OCI-M2 (cell line): ENCODE measurements at regions not wholly inside any gene's neighbourhood (a gene's known extent, or its start where the extent isn't known, plus 50 kb on each side); places are given as distances from the start of the nearest gene placed in this dataset.
"Not testable (repeated sequence)": the region's sequence is repeated elsewhere in the genome, so short reads cannot be mapped to it uniquely, and the experiment has no call there.

Experiments used
- DNase-seq: peaks from one replicate; lab custom pipeline; 2025; ENCODE audit not compliant: unreplicated experiment; lab: John Stamatoyannopoulos, UW

DNA sequence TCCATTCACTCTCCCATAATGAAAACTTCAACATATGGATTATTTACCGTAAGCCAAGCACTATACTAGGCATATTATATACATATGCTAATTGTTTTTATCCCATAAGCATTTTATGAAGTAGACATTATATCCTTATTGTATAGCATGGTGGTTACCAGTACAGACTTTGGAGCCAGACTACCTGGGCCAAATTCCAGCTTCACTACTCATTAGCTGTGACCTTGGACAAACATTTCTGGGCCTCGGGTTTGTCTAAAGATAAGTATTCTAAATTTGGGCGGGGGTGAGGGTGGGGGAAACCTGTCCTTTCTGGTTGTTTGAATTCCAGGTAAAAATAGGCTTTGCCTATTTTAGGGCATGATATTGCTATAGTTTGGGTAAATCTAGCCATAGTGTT is 66.5 kb upstream of the P2RY1 start:
- DNase-seq: no peak

DNA sequence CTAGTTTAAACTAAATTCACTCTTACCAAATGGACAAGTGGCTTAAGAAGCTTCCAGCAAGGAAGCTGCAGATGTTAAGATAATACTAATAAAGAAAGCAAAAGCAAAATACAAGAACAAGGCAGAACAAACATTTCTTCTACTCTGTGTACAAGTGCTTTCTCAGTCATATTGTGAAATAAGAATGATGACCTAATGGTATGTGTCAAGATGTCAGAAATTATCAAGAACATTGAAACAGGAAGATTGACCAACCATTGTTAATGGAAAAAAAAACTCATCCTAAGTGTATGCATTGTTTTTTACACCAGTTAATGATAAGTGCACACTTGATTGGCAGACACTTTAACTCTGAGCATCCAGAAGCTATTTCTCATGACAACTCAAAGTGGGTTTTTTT is 65.4 kb upstream of the P2RY1 start:
- DNase-seq: no peak

DNA sequence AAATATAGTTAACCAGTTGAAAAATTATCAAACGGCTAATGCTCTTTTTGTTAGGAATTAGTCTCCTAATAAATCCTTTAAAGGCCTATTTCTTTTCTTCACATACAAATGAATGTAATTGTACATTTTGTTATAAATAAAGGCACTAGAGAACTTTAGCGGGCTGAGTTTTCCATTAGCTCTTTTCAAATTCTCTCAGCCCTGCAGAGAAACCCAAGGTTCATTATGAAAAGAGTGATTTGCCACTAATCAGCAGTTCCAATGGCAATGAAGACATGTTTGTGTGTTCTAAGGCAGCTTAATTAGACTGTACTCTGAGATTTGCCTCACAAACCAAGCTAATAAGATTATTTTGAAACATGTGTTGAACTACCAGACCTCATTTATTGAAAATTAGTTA is 64.6 kb upstream of the P2RY1 start:
- no peak for DNase-seq

DNA sequence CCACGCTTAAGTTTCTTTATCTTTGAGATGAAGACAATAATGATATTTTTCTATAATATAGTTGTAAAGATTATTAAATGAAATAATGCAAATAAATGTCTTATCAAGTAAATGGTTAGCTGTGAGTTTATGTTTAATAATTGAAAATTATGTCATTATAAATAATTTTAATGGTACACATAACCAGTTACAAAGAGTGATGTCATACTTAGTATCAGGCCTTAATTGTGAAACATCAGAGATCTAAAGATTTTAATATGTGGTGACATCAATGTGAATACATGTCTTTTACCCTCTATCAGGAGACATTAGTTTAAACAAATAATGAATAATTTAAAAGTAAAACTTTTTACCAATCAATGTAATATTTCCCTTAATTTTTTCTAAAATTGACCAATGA is 63.8 kb upstream of the P2RY1 start:
- no peak for DNase-seq

DNA sequence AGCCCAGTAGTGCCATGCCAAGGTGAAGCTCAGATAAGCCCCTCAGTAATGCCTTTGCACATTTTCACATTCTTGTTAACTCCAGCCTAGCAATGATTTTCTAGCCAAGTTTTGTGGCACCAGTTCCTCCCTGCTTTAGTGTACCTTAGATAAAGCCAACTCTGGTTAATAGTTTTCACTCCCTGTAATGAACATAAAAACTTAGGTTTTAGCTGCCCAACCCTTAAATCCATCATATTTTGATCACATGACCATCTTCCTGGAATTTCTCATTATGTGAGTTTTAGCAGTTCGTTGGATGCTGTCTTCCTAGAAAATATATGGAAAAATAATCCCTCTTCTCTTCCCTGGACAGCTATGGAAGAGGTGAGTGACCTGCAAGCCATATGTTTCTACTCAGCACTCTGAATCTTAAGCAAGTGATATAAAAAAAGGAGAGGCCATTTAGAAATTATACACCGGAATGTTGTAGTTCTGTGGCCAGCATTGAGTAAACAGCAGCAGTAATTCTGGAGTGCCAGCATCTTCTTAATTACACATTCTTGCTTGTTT is 62.2 kb upstream of the P2RY1 start:
- DNase-seq: no peak

DNA sequence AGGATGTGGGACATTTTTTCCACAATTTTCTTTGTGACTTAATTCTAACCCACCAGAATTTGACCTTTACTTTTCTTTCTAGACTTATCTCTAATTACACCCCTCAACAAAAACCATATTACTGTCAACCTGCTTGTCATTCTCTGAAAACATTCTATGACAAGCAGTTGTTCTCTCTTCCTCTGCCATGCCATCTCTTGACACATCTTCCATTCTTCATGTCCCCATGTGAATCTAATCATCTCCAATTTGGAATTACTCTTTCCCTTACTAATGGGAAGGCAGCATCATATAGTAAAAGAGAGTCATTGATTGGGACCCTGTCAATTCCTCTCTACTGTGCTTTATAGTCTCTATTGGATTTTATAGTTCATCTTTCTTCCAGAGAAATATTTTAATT is 61.3 kb upstream of the P2RY1 start:
- DNase-seq: no peak

DNA sequence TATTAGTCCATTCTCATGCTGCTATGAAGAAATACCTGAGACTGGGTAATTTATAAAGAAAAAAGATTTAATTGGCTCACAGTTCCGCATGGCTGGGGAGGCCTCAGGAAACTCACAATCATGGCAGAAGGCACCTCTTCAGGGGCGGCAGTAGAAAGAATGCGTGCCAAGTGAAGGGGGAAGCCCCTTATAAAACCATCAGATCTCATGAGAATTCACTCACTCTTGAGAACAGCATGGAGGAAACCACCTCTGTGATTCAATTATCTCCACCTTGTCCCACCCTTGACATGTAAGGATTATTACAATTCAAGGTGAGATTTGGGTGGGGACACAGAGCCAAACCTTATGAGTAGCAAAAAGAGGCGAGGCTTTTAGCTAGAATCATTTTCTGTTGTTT is 60.7 kb upstream of the P2RY1 start:
- not testable (repeated sequence) for DNase-seq

DNA sequence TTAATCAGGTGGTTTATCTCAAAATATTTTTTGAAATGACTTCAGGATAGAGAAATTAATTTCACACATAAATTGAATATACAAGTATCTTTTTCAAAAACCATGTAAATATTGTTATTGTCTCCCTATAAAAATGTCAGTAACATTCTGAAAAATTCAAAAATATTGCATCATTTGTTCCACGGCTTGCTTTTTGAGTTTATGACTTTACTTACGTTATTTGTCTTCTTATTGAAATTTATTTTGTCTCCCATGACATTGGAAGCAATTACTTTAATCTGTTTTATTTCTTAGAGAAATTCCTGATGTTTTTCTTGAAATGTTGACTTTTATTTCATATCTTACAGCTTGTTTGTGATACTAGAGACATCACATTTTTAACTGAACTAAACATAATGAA is 56.9 kb upstream of the P2RY1 start:
- DNase-seq: no peak

DNA sequence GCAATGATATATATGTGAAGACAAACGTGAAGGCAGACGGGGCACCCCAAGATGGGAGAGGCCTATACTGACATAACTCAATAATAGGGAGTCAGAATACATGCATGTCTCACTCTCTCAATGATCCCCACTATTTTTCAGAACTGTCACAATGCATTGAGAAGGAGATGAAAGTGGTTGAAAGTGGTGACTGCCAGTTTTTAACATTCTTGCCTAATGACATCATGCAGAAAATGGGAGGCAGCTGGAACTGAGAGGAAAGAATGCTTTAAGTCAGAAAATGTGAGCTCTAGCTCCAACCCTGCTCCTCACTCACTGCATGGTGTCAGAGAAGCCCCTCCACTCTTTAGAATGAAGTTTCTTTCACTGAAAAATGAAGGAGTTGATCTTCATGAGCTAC is 55.3 kb upstream of the P2RY1 start:
- DNase-seq: no peak

DNA sequence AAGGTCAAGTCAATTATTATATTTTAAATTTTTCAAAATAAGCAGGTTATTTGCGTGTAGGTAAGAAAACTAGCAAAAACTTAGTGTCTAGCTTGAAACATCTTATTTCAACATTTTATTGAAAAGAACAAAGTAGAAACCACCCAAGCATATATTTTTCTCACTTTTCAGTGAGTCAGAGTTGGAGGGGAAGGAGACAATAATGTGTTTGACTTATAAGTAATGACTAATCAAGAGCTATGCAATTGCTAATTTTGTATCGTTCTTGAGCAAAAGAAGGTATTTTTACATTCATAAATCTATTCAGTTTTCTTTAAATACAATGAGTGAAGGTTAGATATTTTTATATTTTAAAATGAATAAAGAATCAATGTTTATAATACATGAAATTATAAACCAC is 54.4 kb upstream of the P2RY1 start:
- no peak for DNase-seq

DNA sequence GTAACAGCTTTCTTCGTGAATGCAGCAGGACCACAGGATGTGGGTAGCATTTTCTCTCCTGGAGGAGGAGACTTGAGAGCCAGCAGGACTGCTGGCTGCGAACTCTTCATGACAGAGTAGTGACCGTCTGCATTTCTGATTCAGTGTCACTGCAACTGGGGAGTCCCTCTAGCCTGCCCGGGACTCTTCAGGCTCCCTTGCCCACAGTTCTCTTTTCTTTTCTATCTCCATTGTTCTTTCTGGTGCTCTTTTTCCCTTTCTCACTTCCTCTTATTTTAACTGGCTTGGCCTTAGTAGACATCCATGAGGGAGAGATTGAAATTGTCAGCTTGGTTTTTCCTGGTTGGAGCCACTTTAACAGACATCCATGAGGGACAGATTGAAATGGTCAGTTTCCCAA is 49.9 kb upstream of the P2RY1 start:
- no peak for DNase-seq
